CD4-positive, alpha-beta T cell (primary cell): ENCODE measurements at regions not wholly inside any gene's neighbourhood (a gene's known extent, or its start where the extent isn't known, plus 50 kb on each side); places are given as distances from the start of the nearest gene placed in this dataset.

Experiments
- ATAC-seq: fragments of 200-7000 bp; cut with Tn5 transposase; one replicate; pipeline ENCODE4 v1.10.0; 2022; ENCODE audit warnings: mild to moderate bottlenecking; ENCODE audit not compliant: poor library complexity
- CTCF ChIA-PET: fragments of 350-600 bp; sonication (Branson Sonifier 250); formaldehyde crosslinking; loops from one replicate; lab custom pipeline; 2021; ENCODE audit warnings: antibody characterized with exemption, inconsistent platforms; lab: Charles Lee
- POLR2A ChIA-PET: fragments of 350-600 bp; sonication (Branson Sonifier 250); formaldehyde crosslinking; loops from one replicate; lab custom pipeline; 2021; ENCODE audit warnings: antibody characterized with exemption, inconsistent platforms; lab: Charles Lee
- DNase-seq, 14 experiments: peaks; one replicate each; pipeline ENCODE4 v3.0.0-alpha.2; 2013 to 2020; ENCODE audit warnings: mixed read lengths in 2 of 14
- H3K27ac ChIP-seq, 2 donors: one replicate each; pipeline versions ENCODE4 v1.5.1 to v1.7.0; 2013; ENCODE audit warnings: low read length in 2 of 2, low read depth in 1 of 2, mild to moderate bottlenecking in 1 of 2
- H3K27me3 ChIP-seq, 2 experiments: 1 replicate in 1 of 2; 2 replicates in 1 of 2; pipeline versions ENCODE4 v1.6.1 to v1.7.0; 2013; ENCODE audit warnings: low read length in 2 of 2, control low read depth in 1 of 2, mild to moderate bottlenecking in 1 of 2, moderate library complexity in 1 of 2; ENCODE audit not compliant: insufficient read depth in 2 of 2, control insufficient read depth in 1 of 2
- H3K36me3 ChIP-seq: one replicate; pipeline ENCODE4 v1.6.1; 2013; ENCODE audit warnings: low read length, control low read depth; ENCODE audit not compliant: insufficient read depth
- H3K4me1 ChIP-seq: one replicate; pipeline ENCODE4 v1.6.1; 2013; ENCODE audit warnings: low read length, control low read depth; ENCODE audit not compliant: insufficient read depth
- H3K4me3 ChIP-seq: one replicate; pipeline ENCODE4 v1.5.1; 2013; ENCODE audit warnings: mild to moderate bottlenecking, low read length, moderate library complexity
- H3K9me3 ChIP-seq, 2 experiments: 1 replicate in 1 of 2; 2 replicates in 1 of 2; pipeline versions ENCODE4 v1.6.1 to v1.7.0; 2013; ENCODE audit warnings: low read length in 2 of 2, mild to moderate bottlenecking in 2 of 2, control low read depth in 1 of 2, moderate library complexity in 1 of 2; ENCODE audit not compliant: control insufficient read depth in 1 of 2, insufficient read depth in 1 of 2
- H3K27ac Mint-ChIP-seq: one replicate; pipeline ENCODE4 v1.8.0; 2020; ENCODE audit warnings: mixed read lengths
- H3K27me3 Mint-ChIP-seq: one replicate; pipeline ENCODE4 v1.8.0; 2021; ENCODE audit warnings: mixed read lengths
- H3K36me3 Mint-ChIP-seq: one replicate; pipeline ENCODE4 v1.8.0; 2021; ENCODE audit warnings: low read depth, mixed read lengths
- H3K4me1 Mint-ChIP-seq: one replicate; pipeline ENCODE4 v1.8.0; 2021; ENCODE audit warnings: low read depth, mixed read lengths
- H3K4me3 Mint-ChIP-seq: one replicate; pipeline ENCODE4 v1.8.0; 2020; ENCODE audit warnings: mild to moderate bottlenecking, mixed read lengths
- H3K9me3 Mint-ChIP-seq: one replicate; pipeline ENCODE4 v1.8.0; 2020; ENCODE audit warnings: mixed read lengths
- intact Hi-C, 2 experiments: fragments of 100-400 bp; cut with DNase I in 1 of 2; cut with micrococcal nuclease in 1 of 2; formaldehyde crosslinking; loops; one replicate each; pipeline versions ENCODE4 v1.15.1 to v1.9.0; 2023 to 2025; cut with DNase I, micrococcal nuclease
- TF ChIP-seq, protein P1 (sequence below): fragments of 200-600 bp; IDR thresholded peaks from one replicate; pipeline ENCODE4 v1.8.0; 2022; ENCODE audit warnings: antibody characterized with exemption, mild to moderate bottlenecking

DNA sequence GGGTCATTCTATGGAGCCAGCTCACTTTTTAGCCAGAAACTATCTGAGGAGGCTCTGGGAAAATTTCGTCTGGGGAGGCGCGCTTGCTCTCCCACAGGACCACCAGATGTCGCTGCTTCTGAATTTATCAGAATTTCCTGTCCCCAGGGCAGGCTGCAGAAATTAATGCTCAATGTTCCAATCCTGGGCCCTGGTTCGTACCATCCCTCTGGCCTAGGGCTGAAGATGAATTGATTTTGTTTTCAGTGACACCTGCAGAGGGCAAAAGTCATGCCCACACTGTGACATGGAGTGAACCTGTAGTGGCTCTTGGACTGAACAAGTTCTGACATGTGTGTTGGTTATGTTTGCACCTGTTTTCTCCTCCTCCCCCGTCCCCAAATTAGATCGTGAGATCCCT is 482.6 kb downstream of the NPIPA7 start:
- H3K9me3 ChIP-seq: no peaks in the 10 kb centered on the region
- ChIA-PET POLR2A (no interaction called here), CTCF (interaction anchor here (0.7 to 0.9 kb wide), 2 partner anchors 336 to 632 kb away, joined by 3 to 5 read pairs; no protein-coding TSS in a partner anchor)
- peak; percentile 35 to 71 (median 44) for DNase-seq
- no peak overlapping the region for H3K4me3 ChIP-seq
- H3K27ac ChIP-seq: no peak overlapping the region
- no peak overlapping the region for H3K4me3 Mint-ChIP-seq
- no peak overlapping the region for H3K27ac Mint-ChIP-seq
- no peak for ATAC-seq
- no peaks in the 10 kb centered on the region for H3K9me3 Mint-ChIP-seq
- TF ChIP-seq, protein P1, sequence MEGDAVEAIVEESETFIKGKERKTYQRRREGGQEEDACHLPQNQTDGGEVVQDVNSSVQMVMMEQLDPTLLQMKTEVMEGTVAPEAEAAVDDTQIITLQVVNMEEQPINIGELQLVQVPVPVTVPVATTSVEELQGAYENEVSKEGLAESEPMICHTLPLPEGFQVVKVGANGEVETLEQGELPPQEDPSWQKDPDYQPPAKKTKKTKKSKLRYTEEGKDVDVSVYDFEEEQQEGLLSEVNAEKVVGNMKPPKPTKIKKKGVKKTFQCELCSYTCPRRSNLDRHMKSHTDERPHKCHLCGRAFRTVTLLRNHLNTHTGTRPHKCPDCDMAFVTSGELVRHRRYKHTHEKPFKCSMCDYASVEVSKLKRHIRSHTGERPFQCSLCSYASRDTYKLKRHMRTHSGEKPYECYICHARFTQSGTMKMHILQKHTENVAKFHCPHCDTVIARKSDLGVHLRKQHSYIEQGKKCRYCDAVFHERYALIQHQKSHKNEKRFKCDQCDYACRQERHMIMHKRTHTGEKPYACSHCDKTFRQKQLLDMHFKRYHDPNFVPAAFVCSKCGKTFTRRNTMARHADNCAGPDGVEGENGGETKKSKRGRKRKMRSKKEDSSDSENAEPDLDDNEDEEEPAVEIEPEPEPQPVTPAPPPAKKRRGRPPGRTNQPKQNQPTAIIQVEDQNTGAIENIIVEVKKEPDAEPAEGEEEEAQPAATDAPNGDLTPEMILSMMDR: peak; percentile 82
- H3K36me3 ChIP-seq: no peaks in the 10 kb centered on the region
- no peaks in the 10 kb centered on the region for H3K36me3 Mint-ChIP-seq
- H3K27me3 Mint-ChIP-seq: peaks cover 14% of the 10 kb centered on the region
- intact Hi-C loops: loop anchor here (2.0 to 10.0 kb wide), 4 partner anchors 123 to 717 kb away; no protein-coding TSS in a partner anchor
- peaks cover 3% of the 10 kb centered on the region for H3K4me1 ChIP-seq
- peaks cover 0 to 2% of the 10 kb centered on the region in 2 experiments for H3K27me3 ChIP-seq
- H3K4me1 Mint-ChIP-seq: no peaks in the 10 kb centered on the region

DNA sequence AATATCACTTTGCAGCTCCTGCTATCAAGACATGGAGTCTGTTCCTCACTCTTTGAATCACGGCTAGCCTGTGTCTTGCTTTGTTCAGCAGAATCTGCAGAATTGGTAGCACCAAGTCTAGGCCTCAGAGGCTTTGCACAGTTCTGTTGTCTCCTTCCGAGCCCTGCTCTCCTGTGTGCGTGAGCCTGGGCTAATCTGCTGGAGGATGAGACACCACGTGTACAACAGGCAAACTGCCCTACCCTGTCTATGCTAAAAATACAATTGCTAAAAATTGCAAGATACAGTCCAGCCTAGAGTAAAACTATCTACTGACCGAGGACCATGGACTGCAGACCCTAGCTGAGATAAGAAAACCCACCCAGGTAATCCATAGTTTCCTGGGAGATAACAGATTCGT is 484.7 kb downstream of the NPIPA7 start:
- H3K4me1 ChIP-seq: peaks cover 3% of the 10 kb centered on the region
- intact Hi-C loops: loop anchor here in 1 of 2 experiments (10.0 kb wide), 2 partner anchors 121 to 331 kb away; no protein-coding TSS in a partner anchor
- ChIA-PET CTCF (no interaction called here), POLR2A (no interaction called here)
- Mint-ChIP-seq H3K4me1 (no peaks in the 10 kb centered on the region), H3K27ac (no peak overlapping the region), H3K4me3 (no peak overlapping the region), H3K9me3 (no peaks in the 10 kb centered on the region), H3K36me3 (no peaks in the 10 kb centered on the region), H3K27me3 (peaks cover 18% of the 10 kb centered on the region)
- no peaks in the 10 kb centered on the region for H3K9me3 ChIP-seq
- no peak overlapping the region for H3K27ac ChIP-seq
- no peak overlapping the region for H3K4me3 ChIP-seq
- H3K36me3 ChIP-seq: no peaks in the 10 kb centered on the region
- ATAC-seq (no peak), DNase-seq (no peak)
- H3K27me3 ChIP-seq: peaks cover 0 to 6% of the 10 kb centered on the region in 2 experiments
- TF ChIP-seq, protein P1: no peak

DNA sequence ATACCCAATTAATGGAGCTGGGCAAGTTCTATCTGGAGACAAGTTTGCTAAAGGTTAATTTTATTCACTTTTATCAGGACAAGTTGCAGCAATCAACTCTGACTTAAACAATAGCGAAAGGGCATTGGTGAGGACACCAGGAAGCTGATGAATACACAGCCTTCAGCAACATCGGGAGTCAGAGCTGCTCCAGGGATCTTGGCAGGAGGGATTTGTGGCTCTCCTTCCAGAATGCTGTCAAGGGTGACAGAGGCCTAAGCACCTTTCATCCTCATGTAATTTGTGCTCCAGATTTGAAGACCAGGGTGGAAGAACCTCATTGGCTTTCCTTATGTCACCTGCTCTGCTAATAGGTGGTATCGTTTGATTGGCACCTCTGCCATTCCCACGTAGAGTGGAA is 485.6 kb downstream of the NPIPA7 start:
- Mint-ChIP-seq H3K4me3 (no peak overlapping the region), H3K27me3 (peaks cover 15% of the 10 kb centered on the region), H3K4me1 (no peaks in the 10 kb centered on the region), H3K36me3 (no peaks in the 10 kb centered on the region), H3K27ac (no peak overlapping the region), H3K9me3 (no peaks in the 10 kb centered on the region)
- ChIA-PET POLR2A (no interaction called here), CTCF (no interaction called here)
- intact Hi-C loops: loop anchor here in 1 of 2 experiments (10.0 kb wide), 2 partner anchors 120 to 330 kb away; no protein-coding TSS in a partner anchor
- no peak for ATAC-seq
- Histone ChIP-seq H3K36me3 (no peaks in the 10 kb centered on the region), H3K27me3 (peaks cover 0 to 6% of the 10 kb centered on the region in 2 experiments), H3K27ac (no peak overlapping the region), H3K9me3 (no peaks in the 10 kb centered on the region), H3K4me1 (peaks cover 3% of the 10 kb centered on the region), H3K4me3 (no peak overlapping the region)
- DNase-seq: no peak
- TF ChIP-seq, protein P1: no peak
